Astrocyte (in vitro differentiated cells and primary cell): ENCODE measurements at regions not wholly inside any gene's neighbourhood (a gene's known extent, or its start where the extent isn't known, plus 50 kb on each side); places are given as distances from the start of the nearest gene placed in this dataset.

Experiments used
- DNase-seq: peaks from one replicate; pipeline ENCODE4 v3.0.0-alpha.2; 2010; ENCODE audit warnings: low read depth
- FAIRE-seq: peaks from 2 replicates; lab custom pipeline; 2011; peaks lifted over from hg19 to GRCh38; lab: Jason Lieb, UNC
- H2AFZ ChIP-seq: 2 replicates; pipeline ENCODE4 v1.6.0; 2012; ENCODE audit warnings: low read depth, low read length, inconsistent platforms
- H3K27ac ChIP-seq: 2 replicates; pipeline ENCODE4 v1.5.1; 2011; ENCODE audit warnings: low read depth, low read length, inconsistent platforms
- H3K27me3 ChIP-seq: 2 replicates; pipeline ENCODE4 v1.6.0; 2011; ENCODE audit warnings: low read length, inconsistent platforms; ENCODE audit not compliant: insufficient read depth
- H3K36me3 ChIP-seq: 2 replicates; pipeline ENCODE4 v1.5.1; 2011; ENCODE audit warnings: low read length, inconsistent platforms; ENCODE audit not compliant: insufficient read depth
- H3K4me1 ChIP-seq: 2 replicates; pipeline ENCODE4 v1.5.1; 2011; ENCODE audit warnings: low read length, inconsistent platforms; ENCODE audit not compliant: insufficient read depth
- H3K4me2 ChIP-seq: 2 replicates; pipeline ENCODE4 v1.6.0; 2012; ENCODE audit warnings: low read length, inconsistent platforms
- H3K4me3 ChIP-seq: 2 replicates; pipeline ENCODE4 v1.5.1; 2011; ENCODE audit warnings: low read depth, mild to moderate bottlenecking, low read length, inconsistent platforms; ENCODE audit not compliant: insufficient read depth
- H3K79me2 ChIP-seq: 2 replicates; pipeline ENCODE4 v1.6.0; 2012; ENCODE audit warnings: mild to moderate bottlenecking, low read length, inconsistent platforms; ENCODE audit not compliant: insufficient read depth
- H3K9ac ChIP-seq: 2 replicates; pipeline ENCODE4 v1.6.0; 2012; ENCODE audit warnings: mild to moderate bottlenecking, low read length, inconsistent platforms
- H3K9me3 ChIP-seq: 2 replicates; pipeline ENCODE4 v1.5.1; 2012; ENCODE audit warnings: low read depth, mild to moderate bottlenecking, low read length, inconsistent platforms; ENCODE audit not compliant: insufficient read depth
- H4K20me1 ChIP-seq: 2 replicates; pipeline ENCODE4 v1.6.0; 2012; ENCODE audit warnings: low read length, inconsistent platforms; ENCODE audit not compliant: insufficient read depth
- H3K27ac Mint-ChIP-seq: one replicate; pipeline ENCODE4 v1.8.0; 2021; ENCODE audit warnings: mild to moderate bottlenecking, mixed read lengths; ENCODE audit not compliant: unreplicated experiment
- H3K27me3 Mint-ChIP-seq: one replicate; pipeline ENCODE4 v1.8.0; 2021; ENCODE audit warnings: low read depth, mixed read lengths; ENCODE audit not compliant: unreplicated experiment
- H3K36me3 Mint-ChIP-seq: one replicate; pipeline ENCODE4 v1.8.0; 2021; ENCODE audit warnings: low read depth, mixed read lengths; ENCODE audit not compliant: unreplicated experiment
- H3K4me1 Mint-ChIP-seq: one replicate; pipeline ENCODE4 v1.8.0; 2021; ENCODE audit warnings: low read depth, mixed read lengths; ENCODE audit not compliant: unreplicated experiment
- H3K4me3 Mint-ChIP-seq: one replicate; pipeline ENCODE4 v1.8.0; 2021; ENCODE audit warnings: mild to moderate bottlenecking, moderate library complexity, mixed read lengths; ENCODE audit not compliant: unreplicated experiment
- H3K9me3 Mint-ChIP-seq: one replicate; pipeline ENCODE4 v1.8.0; 2021; ENCODE audit warnings: mild to moderate bottlenecking, mixed read lengths; ENCODE audit not compliant: unreplicated experiment
- CTCF ChIP-seq: IDR thresholded peaks from 2 replicates; pipeline ENCODE4 v1.5.1; 2011; ENCODE audit warnings: low read depth, mild to moderate bottlenecking, inconsistent platforms, low read length, moderate library complexity; ENCODE audit not compliant: insufficient read depth
- EZH2 ChIP-seq: IDR thresholded peaks from 2 replicates; pipeline ENCODE4 v1.6.1; 2012; ENCODE audit warnings: mild to moderate bottlenecking, low read length, inconsistent platforms; ENCODE audit not compliant: insufficient read depth

GRCh38 chr12:74066476-74066875 lies 471.2 kb upstream of the ATXN7L3B start:
- H3K4me1 ChIP-seq, result no peaks in the 10 kb centered on the region
- no peak overlapping the region for H3K4me3 ChIP-seq
- H3K27me3 Mint-ChIP-seq, result no peaks in the 10 kb centered on the region
- DNase-seq (no peak), FAIRE-seq (no peak)
- no peak overlapping the region for H3K4me2 ChIP-seq
- peaks cover 2% of the 10 kb centered on the region for H3K9me3 Mint-ChIP-seq
- H3K27ac ChIP-seq, result no peak overlapping the region
- H3K9ac ChIP-seq, result no peak overlapping the region
- H3K9me3 ChIP-seq, result no peaks in the 10 kb centered on the region
- H3K27ac Mint-ChIP-seq, result no peak overlapping the region
- no peaks in the 10 kb centered on the region for H3K36me3 ChIP-seq
- no peaks in the 10 kb centered on the region for H4K20me1 ChIP-seq
- H3K4me1 Mint-ChIP-seq, result no peaks in the 10 kb centered on the region
- no peak overlapping the region for H3K4me3 Mint-ChIP-seq
- H3K36me3 Mint-ChIP-seq, result no peaks in the 10 kb centered on the region
- TF ChIP-seq CTCF (no peak), EZH2 (no peak)
- no peak overlapping the region for H2AFZ ChIP-seq
- H3K27me3 ChIP-seq, result no peaks in the 10 kb centered on the region
- H3K79me2 ChIP-seq, result no peaks in the 10 kb centered on the region

DNA sequence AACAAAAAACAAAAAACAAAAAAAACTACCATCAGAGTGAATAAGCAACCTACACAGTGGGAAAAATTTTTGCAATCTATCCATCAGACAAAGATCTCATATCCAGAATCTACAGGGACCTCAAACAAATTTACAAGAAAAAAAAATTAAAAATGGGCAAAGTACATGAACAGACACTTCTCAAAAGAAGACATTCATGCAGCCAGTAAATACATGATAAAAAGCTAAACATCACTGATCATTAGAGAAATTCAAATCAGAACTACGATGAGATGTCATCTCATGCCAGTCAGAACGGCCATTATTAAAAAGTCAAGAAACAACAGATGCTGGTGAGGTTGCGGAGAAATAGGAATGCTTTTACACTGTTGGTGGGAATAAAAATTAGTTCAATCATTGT lies 466.5 kb upstream of the ATXN7L3B start:
- Mint-ChIP-seq H3K27me3 (no peaks in the 10 kb centered on the region), H3K27ac (no peak overlapping the region), H3K36me3 (no peaks in the 10 kb centered on the region), H3K4me1 (no peaks in the 10 kb centered on the region), H3K9me3 (no peaks in the 10 kb centered on the region), H3K4me3 (no peak overlapping the region)
- Histone ChIP-seq H3K9me3 (no peaks in the 10 kb centered on the region), H3K4me3 (no peak overlapping the region), H3K4me2 (no peak overlapping the region), H4K20me1 (no peaks in the 10 kb centered on the region), H3K27me3 (no peaks in the 10 kb centered on the region), H3K9ac (no peak overlapping the region), H3K36me3 (no peaks in the 10 kb centered on the region), H3K79me2 (no peaks in the 10 kb centered on the region), H3K4me1 (no peaks in the 10 kb centered on the region), H3K27ac (no peak overlapping the region), H2AFZ (no peak overlapping the region)
- DNase-seq (no peak), FAIRE-seq (no peak)
- TF ChIP-seq EZH2, result no peak
- no peak for TF ChIP-seq CTCF

GRCh38 chr12:74076918-74077317 lies 460.7 kb upstream of the ATXN7L3B start:
- no peak overlapping the region for H2AFZ ChIP-seq
- H3K79me2 ChIP-seq, result no peaks in the 10 kb centered on the region
- DNase-seq (no peak), FAIRE-seq (no peak)
- H3K9me3 Mint-ChIP-seq, result no peaks in the 10 kb centered on the region
- H3K27me3 ChIP-seq, result no peaks in the 10 kb centered on the region
- no peak overlapping the region for H3K4me3 ChIP-seq
- no peak overlapping the region for H3K27ac ChIP-seq
- no peak overlapping the region for H3K4me3 Mint-ChIP-seq
- TF ChIP-seq CTCF (no peak), EZH2 (no peak)
- H3K4me1 Mint-ChIP-seq, result no peaks in the 10 kb centered on the region
- no peaks in the 10 kb centered on the region for H3K27me3 Mint-ChIP-seq
- no peaks in the 10 kb centered on the region for H3K9me3 ChIP-seq
- no peaks in the 10 kb centered on the region for H3K36me3 ChIP-seq
- no peak overlapping the region for H3K4me2 ChIP-seq
- no peak overlapping the region for H3K27ac Mint-ChIP-seq
- no peak overlapping the region for H3K9ac ChIP-seq
- H3K4me1 ChIP-seq, result no peaks in the 10 kb centered on the region
- no peaks in the 10 kb centered on the region for H3K36me3 Mint-ChIP-seq
- no peaks in the 10 kb centered on the region for H4K20me1 ChIP-seq
